Activated CD4-positive, alpha-beta T cell treated with anti-CD3 and anti-CD28 coated beads, Interleukin-2, amount 50 U/mL, for 1 hour (primary cell): ENCODE measurements at regions not wholly inside any gene's neighbourhood (a gene's known extent, or its start where the extent isn't known, plus 50 kb on each side); places are given as distances from the start of the nearest gene placed in this dataset.

Experiments
- DNase-seq: peaks from one replicate; pipeline ENCODE4 v3.0.0-alpha.2; 2020

DNA sequence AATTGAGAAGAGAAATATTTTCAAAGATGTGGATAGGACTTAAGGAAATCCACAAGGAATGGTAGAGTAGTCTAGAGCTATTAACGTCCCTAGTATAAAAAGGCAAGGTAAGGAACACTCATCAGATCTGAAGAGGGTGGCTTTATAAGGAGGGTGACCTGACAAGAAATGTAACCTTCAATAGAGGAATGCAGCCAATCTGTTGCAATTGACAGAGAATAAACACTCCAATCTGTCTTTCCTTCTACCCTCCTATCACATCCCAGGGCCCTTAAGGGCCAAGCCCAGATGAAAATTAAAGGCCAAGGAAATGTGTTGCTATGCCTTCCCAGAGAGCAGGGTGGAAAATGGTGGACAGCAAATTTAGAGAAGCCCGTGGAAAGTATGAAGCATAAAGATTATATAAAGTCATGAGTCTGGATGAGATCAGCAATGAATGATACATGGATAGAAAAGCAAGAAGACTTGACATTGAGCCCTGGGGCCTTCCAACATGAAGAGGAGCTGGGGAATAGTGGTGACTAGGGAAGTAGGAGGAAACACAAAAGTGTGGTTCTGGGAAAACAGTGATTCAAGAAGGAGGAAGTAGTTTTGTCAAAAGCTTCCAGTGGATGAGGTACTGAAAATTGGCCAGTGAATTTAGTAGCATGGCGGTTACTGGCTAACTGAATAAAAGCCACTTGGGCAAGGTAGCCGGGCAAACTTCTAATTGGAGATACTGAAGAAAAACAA is 270.6 kb upstream of the TANK start:
- DNase-seq: no peak

DNA sequence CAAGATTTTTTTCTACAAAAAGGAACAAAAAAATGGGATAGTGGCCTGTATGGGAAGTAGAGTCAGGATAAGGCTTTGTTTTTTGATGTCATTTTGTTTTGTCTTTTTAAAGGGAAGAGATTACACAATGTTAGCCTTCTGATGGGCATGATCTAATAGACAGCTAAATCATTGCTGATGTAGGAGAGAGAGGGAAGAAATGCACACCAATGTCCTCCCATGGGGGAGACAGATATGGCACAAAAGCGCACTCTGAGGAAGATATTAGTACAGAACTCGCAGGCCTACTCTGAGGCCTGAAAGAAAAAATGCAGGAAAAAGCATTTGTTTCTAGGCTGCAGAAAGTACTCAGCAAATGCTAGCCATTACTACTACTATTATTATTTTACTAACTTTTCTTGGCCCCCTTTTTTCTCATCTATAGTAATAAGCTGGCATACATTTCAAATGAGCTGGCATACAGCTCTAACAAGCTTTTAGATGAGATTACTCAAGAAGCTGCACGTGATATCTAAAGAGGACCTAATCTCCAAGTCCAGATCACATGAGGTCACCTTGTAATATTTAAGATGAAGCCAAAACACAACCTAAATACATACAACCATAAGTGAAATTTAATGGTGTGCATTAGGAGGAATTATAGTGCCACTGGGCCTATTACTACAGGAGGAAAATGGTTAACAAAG is 269.4 kb upstream of the TANK start:
- no peak for DNase-seq

DNA sequence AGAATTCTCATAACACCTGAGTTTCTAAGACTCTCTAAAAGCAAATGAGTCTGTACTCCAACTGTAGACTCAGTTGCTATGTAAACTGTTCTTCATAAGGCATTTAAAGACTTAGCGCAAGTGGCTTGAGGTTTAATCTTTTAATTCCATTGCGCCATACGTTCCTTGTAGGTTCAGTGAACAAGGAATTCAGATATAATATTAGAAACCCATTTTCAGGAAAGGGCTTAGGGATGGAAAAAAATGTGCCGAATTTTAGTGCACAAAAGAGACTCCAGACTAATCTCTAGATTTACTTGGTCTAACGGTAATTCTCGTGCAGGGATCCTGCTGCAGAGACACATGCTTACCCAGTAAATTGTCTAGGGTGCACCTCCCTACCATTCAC is 268.9 kb upstream of the TANK start:
- DNase-seq: no peak

DNA sequence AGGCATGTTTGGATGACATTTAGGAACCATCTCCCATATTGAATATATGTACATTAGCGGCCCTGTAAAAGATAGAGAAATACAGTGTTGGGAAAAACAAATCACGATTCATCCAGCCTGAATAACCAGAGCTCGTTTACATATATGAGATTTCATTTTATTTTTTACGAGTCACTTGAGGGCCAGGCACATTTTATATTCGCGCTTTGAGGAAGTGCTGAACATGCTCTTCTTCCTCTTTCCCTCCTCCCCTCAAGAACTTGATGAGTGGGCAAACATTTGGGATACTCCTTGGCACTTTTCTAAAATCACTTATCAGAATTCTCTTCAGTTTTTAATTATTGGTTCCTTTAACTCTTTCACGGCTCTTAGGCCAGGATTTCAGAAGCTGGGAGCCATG is 268.0 kb upstream of the TANK start:
- no peak for DNase-seq

DNA sequence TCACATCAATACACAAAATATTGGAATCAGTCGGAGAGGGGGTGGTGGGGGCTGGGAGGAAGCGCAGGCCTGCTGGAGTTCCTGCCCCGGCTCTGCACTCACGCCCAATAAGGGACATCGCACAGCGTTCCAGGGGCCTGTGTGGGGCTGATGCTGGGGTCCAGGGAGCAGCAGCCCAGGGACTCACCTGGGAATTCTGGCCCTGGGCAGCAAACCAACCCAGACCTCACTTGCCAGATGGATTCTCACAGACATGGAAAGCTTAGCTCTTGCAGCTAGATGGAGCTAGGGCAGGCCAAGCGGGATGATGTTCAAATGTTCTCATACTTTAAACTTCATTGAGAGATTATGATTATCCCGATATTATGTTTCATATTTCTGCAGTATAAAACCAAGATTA is 266.6 kb upstream of the TANK start:
- no peak for DNase-seq

DNA sequence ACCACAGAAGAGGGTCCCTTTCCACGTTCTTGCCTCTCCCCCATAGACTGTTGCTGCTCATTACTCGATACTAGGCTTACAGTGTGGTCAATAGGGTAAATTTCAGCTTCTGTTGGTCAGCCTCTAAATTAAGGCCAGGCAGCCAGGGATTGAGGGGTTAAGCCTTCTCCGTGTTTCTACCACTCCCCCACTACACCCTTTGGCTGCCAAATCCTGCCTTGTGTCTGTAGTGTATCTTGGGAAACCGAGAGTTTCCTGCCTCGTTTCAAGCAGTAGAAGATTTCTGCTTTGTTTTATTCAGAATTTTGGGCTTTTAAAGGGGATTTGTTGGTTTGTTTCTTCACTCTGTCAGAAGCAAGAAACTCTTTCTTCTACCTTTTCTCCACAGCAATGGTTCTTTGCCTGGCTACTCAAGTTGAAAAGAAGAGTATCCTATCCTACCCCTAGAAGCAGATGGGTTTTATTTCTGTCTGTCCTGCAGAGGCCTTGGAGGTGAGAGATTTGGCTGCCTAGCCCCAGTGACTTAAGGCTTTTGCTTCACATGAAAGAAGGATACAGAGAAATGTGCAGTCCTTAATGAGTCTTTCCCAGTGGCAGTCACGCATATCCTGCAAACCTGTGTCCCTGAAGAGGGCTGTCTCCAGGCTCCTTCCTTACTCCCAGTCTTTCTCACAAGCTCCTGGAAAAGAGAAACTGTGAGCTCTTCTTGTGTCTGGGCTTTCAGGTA is 261.5 kb upstream of the TANK start:
- DNase-seq: no peak

DNA sequence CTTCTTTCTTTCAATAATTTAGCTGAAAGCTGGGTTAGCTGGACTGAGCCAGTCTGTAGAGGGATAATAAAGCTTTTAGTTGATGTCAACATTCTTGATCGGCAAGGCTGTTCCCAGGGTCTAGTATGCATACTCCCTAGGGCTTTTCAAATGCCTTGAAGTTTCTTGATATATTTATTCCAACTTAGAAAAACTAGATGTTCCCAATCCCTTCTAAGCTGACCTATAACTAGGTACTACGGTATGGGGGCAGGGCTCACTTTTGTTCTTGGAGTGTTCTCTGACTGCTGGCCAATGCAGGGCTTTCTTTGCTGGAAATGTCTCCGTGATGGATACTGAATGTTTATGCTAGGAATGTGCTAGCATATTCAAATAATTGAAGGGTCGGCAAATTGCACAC is 258.6 kb upstream of the TANK start:
- DNase-seq: no peak

DNA sequence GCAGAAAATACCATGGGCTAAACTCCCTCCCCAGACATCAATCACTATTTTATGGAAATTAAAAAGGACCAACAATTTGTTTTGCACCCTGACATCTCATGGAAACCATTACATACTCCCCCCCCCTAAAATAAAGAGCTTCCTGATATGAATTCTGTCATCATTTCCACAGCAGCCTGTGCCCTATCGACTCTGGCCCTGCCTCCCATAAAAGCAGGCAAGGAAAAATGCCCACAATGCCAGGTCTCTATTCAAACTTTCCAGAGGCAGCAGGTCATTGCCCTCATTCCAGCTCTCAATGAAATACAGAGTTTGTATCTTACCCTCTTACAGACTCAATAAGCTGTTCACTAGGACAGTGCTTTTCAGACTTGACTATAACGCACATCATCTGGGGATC is 254.4 kb upstream of the TANK start:
- no peak for DNase-seq

DNA sequence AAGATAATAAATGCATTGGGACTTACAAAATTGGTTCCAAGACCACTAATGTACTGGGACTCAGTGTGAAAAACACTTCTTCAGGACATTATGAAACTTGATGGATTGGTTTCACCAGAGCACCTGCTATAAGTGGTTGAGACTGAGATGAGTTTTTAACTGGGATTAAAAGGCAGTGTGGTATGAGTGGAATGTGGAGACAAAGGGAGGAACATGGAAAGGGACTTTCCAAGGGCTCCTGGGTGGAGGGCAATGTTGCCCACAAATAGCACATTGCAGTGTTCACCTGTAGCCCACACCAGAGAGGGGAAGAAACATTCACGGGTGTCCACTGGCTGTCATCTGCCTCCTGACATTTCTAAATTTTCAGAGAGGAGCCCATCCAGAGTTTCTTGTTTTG is 253.3 kb upstream of the TANK start:
- DNase-seq: no peak

DNA sequence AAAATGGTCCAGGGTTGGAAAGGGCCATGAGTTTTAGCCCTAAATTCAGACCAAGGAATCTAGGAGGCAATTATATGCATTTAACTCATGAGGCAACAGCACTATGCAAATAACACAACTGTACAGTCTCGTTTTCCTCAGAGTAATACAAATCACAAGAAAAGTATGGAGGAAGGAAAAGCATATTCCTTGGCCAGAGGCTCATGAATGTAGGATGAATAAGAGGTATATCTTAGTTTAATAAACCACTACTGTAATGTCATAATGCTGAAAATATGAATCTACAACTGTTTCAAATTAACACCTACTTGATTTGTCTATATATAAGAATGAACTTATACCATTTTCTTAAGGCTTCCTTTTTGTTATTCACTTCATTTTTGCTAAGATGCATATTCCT is 252.5 kb upstream of the TANK start:
- no peak for DNase-seq

DNA sequence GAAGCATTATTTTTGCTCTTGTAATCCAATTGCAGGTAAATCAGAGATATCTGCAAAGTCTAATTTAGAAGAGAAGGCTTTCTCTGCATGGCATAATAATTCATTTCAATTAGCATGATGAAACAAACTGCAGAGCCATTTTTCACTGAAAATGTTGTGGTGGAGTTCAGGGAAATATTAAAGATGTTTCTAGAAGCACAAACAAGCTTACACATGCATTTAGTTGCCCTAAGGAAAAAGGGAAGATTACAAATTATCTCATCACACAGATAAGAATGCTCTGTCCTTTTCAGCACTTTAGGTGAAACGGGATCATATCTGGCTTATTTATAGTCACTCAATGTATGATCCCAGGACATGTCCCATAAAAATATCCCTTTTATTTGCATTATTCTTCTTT is 252.1 kb upstream of the TANK start:
- DNase-seq: no peak

DNA sequence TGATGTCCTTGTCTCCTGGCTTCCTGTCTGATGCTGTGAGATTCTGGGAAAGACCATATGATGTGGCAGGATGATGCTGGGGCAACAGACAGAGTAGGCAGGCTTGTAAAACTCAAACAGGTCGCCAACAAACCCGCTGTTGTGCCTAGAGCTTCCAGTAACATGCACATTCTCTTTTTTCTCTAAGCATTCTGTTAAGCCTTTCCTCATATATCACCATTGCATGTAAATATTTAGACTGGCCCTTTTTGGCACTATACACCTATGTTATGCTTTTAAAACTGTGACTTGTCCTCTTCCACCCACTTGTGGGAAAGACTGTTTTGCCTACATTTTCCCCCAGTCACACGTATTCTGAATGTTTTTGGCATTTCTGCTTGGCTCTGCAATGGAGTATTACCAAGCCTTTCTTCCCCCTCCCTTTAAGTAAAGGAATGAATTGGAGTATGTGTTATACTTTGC is 250.4 kb upstream of the TANK start:
- DNase-seq: no peak

DNA sequence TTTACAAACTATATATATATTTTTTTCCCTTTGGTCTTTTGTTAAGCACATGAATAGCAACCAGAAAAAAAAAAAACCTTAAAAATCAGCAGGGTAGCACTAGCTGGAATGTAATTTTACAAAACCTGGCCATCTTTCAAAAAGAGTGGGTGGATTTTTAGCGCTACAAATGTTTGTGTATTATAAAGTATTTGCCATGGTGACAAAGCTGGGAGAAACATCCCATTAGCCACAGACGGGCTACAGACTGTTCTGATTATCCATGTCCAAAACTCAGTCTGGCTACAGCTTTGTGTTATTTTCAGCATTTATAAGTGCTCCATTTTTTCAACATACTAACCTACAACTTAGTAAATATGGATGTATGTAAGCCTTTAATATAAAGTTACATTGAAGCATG is 249.5 kb upstream of the TANK start:
- DNase-seq: no peak

DNA sequence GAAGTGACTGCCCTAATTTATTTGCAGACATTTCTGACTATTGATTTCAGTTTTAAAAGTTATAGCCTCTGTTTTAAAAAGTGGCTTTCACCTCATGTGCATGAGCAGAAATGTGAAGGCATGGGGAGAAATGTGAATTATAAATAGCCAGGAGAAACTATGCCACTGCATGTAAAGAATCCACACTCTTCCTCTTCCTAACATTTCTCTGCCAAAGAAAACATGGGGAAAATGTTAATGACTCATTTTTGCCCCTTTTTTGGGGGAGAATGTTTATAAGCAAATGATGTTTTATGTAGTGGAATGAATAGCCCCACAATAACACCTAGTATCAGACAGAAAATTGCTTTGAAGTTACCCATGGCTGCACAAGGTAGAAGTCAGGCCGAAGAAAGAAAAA is 249.0 kb upstream of the TANK start:
- no peak for DNase-seq

DNA sequence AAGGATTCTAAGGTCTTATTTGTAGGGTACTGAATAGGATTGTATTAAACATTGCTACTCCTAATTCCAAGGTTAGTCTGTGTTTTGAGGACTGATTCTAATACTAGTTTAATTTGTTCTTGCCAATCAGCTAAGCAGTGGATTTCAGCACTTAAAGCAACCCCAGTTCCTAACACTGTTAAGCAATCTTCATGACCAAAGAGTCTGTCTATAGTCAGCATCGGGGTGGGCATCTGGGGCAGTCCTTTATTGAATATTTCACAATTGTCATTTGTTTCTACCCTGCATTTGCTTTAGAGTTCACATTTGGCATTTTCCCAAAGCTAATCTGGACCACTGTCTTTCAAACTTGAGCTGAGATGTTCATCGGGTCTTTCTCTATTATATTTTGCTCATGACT is 248.0 kb upstream of the TANK start:
- no peak for DNase-seq

DNA sequence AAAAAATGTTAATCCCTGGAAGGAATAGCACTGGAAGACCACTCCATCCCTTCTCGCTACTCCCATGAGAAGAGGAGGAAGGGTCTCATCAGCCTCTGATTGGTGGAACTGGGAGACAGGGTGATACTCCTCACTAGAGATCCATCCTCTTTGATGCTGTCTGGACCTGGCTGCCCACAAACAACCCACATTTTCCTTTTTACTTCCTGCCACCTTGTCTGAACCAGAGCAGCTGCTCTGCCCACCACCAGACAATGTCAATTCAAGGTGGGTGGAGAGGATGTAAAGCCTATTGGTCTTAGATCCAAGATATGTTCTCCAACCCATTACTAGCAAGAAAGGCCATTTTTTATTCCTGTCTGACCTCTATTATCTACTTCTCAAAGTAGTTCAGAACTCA is 246.9 kb upstream of the TANK start:
- DNase-seq: no peak

DNA sequence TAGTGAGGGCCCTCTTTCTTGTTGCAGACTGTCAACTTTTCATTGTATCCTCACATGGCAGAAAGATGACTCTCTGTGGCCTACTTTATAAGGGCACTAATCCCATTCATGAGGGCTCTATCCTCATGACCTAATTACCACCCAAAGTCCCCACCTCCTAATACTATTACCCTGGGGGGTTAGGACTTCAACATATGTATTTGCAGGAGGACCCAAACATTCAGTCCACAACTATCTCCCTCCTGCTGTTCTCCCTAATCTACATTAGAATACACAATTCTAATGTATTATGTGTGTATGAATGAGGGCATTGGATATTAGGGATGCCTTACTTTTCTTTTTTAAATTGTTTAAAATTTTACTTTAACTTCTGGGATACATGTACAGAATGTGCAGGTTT is 246.0 kb upstream of the TANK start:
- DNase-seq: no peak

DNA sequence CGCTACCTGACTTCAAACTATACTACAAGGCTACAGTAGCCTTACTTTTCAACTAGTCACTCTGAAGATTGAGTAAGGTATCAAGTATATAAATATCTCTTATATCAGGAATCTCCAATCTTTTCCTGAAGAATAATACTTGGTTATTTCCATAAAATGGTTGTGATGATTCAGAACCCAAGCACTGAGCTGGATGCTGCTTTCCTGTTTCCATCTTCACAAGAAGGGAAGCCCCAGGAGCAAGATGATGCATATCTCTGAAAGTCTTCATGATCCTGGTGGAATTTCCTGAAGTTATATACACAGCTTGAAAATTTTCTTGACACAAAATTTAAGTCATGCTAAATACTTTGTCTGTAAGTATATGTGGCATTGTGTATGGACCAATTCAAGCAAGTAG is 243.9 kb upstream of the TANK start:
- DNase-seq: no peak

DNA sequence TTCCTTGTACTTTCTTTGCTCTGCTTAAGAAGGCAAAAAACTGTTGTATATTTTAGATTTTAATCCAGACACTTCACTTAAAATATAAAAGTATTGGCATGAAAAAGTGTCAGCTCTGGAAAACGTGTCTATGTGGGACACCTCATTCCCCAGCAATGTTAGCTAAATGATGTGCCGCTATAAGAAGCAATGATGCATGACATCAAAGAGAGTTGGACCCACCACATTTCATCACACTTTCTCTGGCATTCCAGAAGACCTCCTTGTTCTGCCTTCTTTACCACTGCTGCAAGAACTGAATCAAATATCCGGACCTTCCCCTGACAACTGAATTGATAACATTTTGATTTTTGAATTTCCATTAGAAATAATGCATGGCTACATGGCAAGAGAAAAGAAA is 242.4 kb upstream of the TANK start:
- DNase-seq: no peak

DNA sequence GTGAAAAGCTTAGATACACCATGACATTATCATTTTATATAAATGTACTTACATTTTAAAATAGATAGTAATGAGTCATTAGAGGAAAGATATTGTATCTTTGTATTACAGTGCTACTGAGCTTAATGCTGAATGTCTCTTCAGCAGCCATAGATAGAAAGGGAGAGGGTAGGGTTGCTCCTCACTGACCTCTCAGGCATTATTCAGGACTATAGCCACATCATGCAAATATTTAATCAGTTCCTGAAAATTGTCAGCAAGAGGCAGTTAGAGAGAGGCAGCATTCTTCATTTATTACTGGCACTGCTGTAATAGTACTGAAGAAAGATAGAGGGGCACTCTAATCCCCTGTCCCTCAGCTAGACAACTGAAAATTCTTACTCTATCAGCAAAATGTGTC is 242.0 kb upstream of the TANK start:
- no peak for DNase-seq

DNA sequence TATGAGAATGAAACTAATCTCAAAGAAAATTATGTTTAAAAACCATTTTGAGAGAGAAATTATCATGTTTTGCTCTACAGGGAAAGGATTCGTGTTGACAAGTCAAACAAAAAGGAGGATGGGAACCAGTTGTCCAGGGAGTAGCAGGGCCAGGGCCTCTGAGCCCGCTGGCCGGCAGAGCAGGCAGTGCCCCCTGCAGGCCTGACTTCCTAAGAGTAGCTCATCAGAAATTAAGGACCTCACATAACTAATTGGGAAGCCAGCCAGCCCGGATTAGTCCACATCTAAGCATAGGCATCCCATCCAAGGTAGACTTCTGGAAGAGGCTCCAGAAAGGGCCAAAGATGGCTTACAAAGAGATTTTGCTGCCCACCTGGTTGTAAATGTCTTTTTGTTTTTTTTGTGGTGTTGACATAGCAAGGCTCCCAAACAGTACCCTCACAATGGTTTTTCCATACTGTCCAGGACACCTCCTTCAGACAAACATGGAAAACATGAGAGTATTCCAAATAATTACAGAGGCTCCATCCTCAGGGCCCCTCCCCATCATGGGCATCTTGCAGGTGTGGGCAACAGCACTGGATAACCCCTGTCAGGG is 241.2 kb upstream of the TANK start:
- peak; percentile 17 for DNase-seq

DNA sequence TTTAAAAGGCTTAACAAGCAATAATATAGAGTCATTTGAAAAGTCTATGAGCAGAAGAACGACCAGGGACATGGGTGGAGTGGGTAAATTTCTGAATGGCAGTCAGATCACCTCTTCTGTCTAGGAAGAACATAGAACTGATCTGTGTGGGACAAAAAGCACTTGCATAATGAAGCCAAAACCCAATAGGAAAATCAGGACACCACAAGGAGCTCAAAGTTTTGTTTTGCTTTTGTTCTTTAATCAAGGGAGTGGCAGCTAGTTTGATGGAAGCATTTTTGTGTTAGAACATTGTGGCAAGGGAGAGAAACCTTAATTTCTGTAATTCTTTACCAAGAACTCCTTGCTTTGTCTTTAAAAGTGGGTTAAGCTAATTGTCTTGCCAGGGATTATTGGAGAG is 240.2 kb upstream of the TANK start:
- no peak for DNase-seq

DNA sequence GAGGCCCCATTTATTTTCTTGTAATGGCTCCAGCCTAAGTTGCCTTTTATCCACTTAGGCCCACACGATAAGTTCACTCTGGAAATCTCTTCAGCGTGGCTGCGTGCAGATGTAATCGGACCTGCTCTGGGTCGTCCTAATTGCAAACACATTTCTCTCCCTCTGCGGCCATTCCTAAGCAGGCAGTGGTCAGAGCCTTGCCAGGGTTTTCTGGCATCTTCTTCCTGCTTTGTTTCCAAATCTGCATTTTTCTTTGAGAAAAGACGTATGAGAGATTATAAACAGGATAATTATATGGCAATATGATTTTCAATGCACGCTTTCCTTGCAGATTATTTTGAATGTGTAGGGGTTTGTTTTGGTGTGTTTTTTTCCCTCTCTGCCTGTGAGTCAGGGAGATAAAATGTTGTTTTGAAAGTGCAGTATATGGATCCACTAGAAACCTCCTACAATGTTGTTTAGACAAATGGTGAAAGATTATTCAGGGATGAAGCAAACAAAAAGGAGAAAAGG is 239.4 kb upstream of the TANK start:
- DNase-seq: no peak
